Cardiac muscle cell (in vitro differentiated cells and primary cell): ENCODE measurements at regions not wholly inside any gene's neighbourhood (a gene's known extent, or its start where the extent isn't known, plus 50 kb on each side); places are given as distances from the start of the nearest gene placed in this dataset.

Experiments used
- DNase-seq, 2 donors: peaks; one replicate each; pipeline versions ENCODE4 v3.0.0 to v3.0.0-alpha.2; 2010 to 2017; ENCODE audit warnings: low read depth in 1 of 2, low spot score in 1 of 2
- H3K27ac ChIP-seq: fragments of 200-600 bp; sonication (generic); 2 replicates; pipeline ENCODE4 v1.5.1; 2016
- H3K27me3 ChIP-seq: fragments of 200-600 bp; sonication (generic); 2 replicates; pipeline ENCODE4 v1.6.0; 2016; ENCODE audit warnings: control low read depth
- H3K36me3 ChIP-seq: fragments of 200-600 bp; sonication (generic); 2 replicates; pipeline ENCODE4 v1.5.1; 2016; ENCODE audit warnings: control low read depth
- H3K4me1 ChIP-seq: fragments of 200-600 bp; sonication (generic); 2 replicates; pipeline ENCODE4 v1.8.1; 2017; ENCODE audit warnings: low read depth, mild to moderate bottlenecking, mixed run types
- H3K4me3 ChIP-seq: fragments of 200-600 bp; sonication (generic); 2 replicates; pipeline ENCODE4 v1.5.1; 2016; ENCODE audit warnings: mild to moderate bottlenecking
- H3K9me3 ChIP-seq: fragments of 200-600 bp; sonication (generic); 2 replicates; pipeline ENCODE4 v1.5.1; 2017; ENCODE audit warnings: low read depth, mild to moderate bottlenecking, control low read depth
- TF ChIP-seq, protein P1 (sequence below): IDR thresholded peaks from 2 replicates; pipeline ENCODE4 v1.5.1; 2012; ENCODE audit warnings: low read depth, mild to moderate bottlenecking, low read length

DNA sequence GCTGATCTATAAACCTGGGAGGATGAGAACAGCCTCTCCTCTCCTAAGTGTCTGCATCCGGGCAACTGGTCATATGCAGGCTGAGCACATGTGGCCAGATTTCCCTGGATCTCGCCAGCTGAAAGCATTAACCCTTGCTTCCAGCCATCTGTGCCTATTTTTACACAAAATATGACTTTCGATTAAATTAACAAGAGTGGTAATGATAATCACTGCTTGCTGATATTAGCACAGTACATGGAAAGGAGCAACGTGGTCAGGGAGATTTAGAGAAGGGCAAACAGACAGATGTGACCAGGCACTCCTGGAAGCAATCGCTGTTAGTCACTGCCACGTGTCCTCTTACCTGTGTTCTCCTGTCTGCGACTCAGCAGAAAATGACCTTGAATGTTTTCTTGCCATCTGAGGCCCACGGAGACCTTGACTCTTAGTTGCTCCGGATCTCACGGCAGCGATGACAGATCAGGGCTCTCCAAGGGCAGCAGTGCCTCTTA is 59.5 kb upstream of the NPTX2 start:
- no peaks in the 10 kb centered on the region for H3K27me3 ChIP-seq
- H3K4me3 ChIP-seq, result no peak overlapping the region
- H3K4me1 ChIP-seq, result no peaks in the 10 kb centered on the region
- H3K9me3 ChIP-seq, result no peaks in the 10 kb centered on the region
- H3K36me3 ChIP-seq, result no peaks in the 10 kb centered on the region
- TF ChIP-seq, protein P1, sequence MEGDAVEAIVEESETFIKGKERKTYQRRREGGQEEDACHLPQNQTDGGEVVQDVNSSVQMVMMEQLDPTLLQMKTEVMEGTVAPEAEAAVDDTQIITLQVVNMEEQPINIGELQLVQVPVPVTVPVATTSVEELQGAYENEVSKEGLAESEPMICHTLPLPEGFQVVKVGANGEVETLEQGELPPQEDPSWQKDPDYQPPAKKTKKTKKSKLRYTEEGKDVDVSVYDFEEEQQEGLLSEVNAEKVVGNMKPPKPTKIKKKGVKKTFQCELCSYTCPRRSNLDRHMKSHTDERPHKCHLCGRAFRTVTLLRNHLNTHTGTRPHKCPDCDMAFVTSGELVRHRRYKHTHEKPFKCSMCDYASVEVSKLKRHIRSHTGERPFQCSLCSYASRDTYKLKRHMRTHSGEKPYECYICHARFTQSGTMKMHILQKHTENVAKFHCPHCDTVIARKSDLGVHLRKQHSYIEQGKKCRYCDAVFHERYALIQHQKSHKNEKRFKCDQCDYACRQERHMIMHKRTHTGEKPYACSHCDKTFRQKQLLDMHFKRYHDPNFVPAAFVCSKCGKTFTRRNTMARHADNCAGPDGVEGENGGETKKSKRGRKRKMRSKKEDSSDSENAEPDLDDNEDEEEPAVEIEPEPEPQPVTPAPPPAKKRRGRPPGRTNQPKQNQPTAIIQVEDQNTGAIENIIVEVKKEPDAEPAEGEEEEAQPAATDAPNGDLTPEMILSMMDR, result no peak
- DNase-seq, result no peak
- no peak overlapping the region for H3K27ac ChIP-seq

DNA sequence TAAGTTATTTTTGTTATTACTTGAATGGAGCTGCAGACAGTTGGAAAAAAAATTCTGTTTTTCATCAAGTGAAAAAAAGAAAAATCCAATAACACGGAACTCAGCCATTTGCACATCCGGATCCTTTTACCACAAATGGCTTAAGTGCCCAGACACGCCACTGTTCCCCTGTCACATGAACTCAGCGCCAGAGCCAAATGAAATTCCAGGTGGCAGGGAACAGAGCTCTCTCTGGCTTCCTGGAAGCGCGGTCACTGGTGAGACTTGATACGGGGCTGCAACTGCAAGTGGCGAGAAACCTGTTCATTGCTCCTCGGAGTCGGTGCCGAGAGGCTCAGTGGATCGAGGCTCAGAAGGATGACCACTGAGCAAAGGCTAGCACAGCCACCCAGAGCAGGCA is 60.8 kb upstream of the NPTX2 start:
- no peaks in the 10 kb centered on the region for H3K36me3 ChIP-seq
- TF ChIP-seq, protein P1, result no peak
- no peaks in the 10 kb centered on the region for H3K9me3 ChIP-seq
- no peaks in the 10 kb centered on the region for H3K27me3 ChIP-seq
- no peak overlapping the region for H3K4me3 ChIP-seq
- no peaks in the 10 kb centered on the region for H3K4me1 ChIP-seq
- DNase-seq, result no peak
- H3K27ac ChIP-seq, result no peak overlapping the region

DNA sequence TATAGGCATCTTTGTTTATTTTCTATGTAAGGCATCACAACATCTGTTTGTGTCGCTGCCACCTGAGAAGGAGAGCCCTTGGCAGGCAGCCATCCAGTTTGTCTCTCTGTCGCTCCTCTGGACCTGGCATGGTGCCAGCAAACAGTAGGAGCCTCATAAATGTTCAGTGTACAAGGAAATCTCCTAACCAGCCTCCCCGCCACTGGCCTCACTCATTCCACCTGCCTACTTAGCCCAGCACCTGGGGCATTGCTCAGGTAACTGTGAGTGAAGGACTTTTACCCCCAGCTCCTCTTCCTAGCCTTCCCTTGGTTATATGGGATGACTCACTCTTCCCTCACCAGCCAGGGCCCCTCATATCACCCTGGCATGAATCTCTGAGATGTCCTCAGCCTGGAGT is 61.7 kb upstream of the NPTX2 start:
- H3K27me3 ChIP-seq, result no peaks in the 10 kb centered on the region
- no peaks in the 10 kb centered on the region for H3K4me1 ChIP-seq
- no peaks in the 10 kb centered on the region for H3K9me3 ChIP-seq
- no peak overlapping the region for H3K4me3 ChIP-seq
- TF ChIP-seq, protein P1, result no peak
- no peaks in the 10 kb centered on the region for H3K36me3 ChIP-seq
- no peak for DNase-seq
- H3K27ac ChIP-seq, result no peak overlapping the region

DNA sequence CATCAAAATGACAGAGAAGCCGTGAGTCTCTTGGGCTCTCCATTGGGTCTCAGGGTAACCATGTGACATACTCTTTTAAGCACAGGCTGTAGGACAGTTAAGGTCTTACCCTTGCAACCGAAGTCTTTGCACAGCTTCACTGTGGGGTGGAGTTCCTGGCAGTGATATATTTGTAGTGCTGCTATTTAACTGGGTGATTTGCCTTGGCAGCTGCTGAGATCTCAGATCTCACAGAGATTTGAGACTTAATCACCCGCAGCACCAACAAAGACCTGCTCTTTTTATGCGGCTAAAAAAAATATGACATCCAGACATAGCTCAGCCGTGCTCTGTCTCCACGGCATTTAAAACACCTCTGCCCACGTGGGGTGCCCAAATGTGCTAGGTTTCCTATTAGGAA is 63.4 kb upstream of the NPTX2 start:
- TF ChIP-seq, protein P1, result no peak
- Histone ChIP-seq H3K4me3 (no peak overlapping the region), H3K36me3 (no peaks in the 10 kb centered on the region), H3K27me3 (no peaks in the 10 kb centered on the region), H3K27ac (no peak overlapping the region), H3K9me3 (no peaks in the 10 kb centered on the region), H3K4me1 (no peaks in the 10 kb centered on the region)
- DNase-seq, result no peak

DNA sequence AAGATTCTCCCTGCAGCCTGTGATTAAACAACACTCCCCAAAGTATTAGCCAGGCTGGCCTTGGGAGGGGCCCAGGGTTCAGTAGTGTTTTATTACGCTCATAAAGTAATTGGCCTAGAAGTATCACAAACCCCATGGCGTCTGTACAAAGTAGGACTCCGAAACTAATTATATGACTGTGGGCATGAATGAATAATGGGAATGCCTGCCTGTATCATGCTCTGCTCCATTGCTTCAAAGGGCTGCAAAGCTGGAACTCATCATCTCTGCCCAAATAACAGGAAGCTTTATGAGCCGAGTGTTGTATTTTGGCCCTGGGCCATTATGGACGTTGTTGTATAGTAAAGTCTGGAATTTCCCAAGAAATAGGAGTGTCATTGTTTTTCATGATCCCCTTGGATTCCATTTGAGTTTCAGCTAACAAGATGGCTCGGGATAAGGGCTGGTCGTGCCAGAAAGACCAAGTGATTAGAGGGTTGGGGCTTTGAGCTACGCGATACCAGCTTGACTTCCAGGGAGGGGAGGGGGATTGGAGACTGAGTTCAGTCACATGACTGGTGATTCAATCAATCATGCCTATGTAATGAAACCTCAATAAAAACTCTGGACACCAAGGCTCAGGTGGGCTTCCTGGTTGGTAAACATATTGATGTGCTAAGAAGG is 65.3 kb upstream of the NPTX2 start:
- H3K36me3 ChIP-seq, result no peaks in the 10 kb centered on the region
- no peak overlapping the region for H3K4me3 ChIP-seq
- no peak for DNase-seq
- no peaks in the 10 kb centered on the region for H3K27me3 ChIP-seq
- TF ChIP-seq, protein P1, result no peak
- H3K9me3 ChIP-seq, result no peaks in the 10 kb centered on the region
- H3K4me1 ChIP-seq, result no peaks in the 10 kb centered on the region
- no peak overlapping the region for H3K27ac ChIP-seq
